ENCODE measurements at regions not wholly inside any gene's neighbourhood (a gene's known extent, or its start where the extent isn't known, plus 50 kb on each side); places are given as distances from the start of the nearest gene placed in this dataset.

GRCh38 chr13:61612192-61612591 lies 196.5 kb upstream of the PCDH20 start:
- TF ChIP-seq CTCF (IDR thresholded peaks at IDR 0.05; ENCODE audit: low read depth, low read length): no peak
- Histone ChIP-seq H3K36me3 (no peaks in the 10 kb centered on the region), H3K9me3 (ENCODE audit: severe bottlenecking) (no peaks in the 10 kb centered on the region), H3K27ac (no peak overlapping the region), H3K4me3 (ENCODE audit: low read depth, low read length) (no peak overlapping the region), H3K27me3 (ENCODE audit: insufficient read depth, low read depth, severe bottlenecking) (no peaks in the 10 kb centered on the region)
- DNase-seq: no peak

DNA sequence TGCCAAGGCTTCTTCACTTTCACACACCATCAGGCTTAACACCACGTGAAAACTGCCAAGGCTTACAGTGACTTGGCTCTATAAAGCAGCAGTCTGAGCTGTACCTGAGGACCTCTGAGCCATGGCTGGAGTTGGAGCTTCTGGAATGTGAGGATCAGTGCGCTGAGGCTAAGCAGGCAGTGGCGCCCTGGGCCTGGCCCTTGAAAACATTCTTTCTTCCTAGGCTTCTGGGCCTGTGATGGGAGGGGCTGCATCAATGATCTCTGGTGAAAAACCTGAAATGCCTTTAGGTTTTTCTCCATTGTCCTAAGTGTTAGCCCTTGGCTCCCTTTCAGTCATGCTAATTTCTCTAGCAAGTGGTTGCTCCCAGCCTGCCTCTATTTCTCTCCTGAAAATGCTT lies 192.5 kb upstream of the PCDH20 start:
- TF ChIP-seq CTCF (IDR thresholded peaks at IDR 0.05; ENCODE audit: low read depth, low read length): no peak
- no peaks in the 10 kb centered on the region for H3K36me3 ChIP-seq
- H3K27ac ChIP-seq: no peak overlapping the region
- no peaks in the 10 kb centered on the region for H3K9me3 ChIP-seq (ENCODE audit: severe bottlenecking)
- no peak for DNase-seq
- H3K27me3 ChIP-seq (ENCODE audit: insufficient read depth, low read depth, severe bottlenecking): no peaks in the 10 kb centered on the region
- no peak overlapping the region for H3K4me3 ChIP-seq (ENCODE audit: low read depth, low read length)

GRCh38 chr13:61600360-61601033 lies 184.8 kb upstream of the PCDH20 start:
- DNase-seq: no peak
- TF ChIP-seq CTCF (IDR thresholded peaks at IDR 0.05; ENCODE audit: low read depth, low read length): no peak
- no peaks in the 10 kb centered on the region for H3K36me3 ChIP-seq
- no peaks in the 10 kb centered on the region for H3K9me3 ChIP-seq (ENCODE audit: severe bottlenecking)
- H3K27ac ChIP-seq: no peak overlapping the region
- no peaks in the 10 kb centered on the region for H3K27me3 ChIP-seq (ENCODE audit: insufficient read depth, low read depth, severe bottlenecking)
- no peak overlapping the region for H3K4me3 ChIP-seq (ENCODE audit: low read depth, low read length)

DNA sequence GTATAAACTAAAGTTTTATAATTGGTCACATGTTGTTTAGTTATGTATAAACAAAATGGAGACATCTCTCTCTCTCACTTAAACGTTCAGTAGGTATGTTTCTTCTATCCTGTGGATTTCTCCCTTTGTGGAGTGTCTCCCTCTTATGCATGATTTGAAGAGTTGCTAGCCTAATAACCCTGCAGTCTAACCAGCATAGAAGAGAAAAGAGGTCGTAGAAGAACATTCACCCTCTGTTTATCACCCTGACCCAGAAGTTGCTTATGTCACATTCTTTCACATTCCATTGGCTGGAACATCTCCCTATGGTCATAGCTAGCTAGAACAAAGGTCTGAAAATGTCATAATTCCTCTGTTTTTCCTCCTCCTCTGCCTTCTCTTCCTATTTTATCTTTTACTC lies 176.8 kb upstream of the PCDH20 start:
- Histone ChIP-seq H3K36me3 (no peaks in the 10 kb centered on the region), H3K27me3 (ENCODE audit: insufficient read depth, low read depth, severe bottlenecking) (no peaks in the 10 kb centered on the region), H3K27ac (no peak overlapping the region), H3K9me3 (ENCODE audit: severe bottlenecking) (no peaks in the 10 kb centered on the region), H3K4me3 (ENCODE audit: low read depth, low read length) (no peak overlapping the region)
- TF ChIP-seq CTCF (IDR thresholded peaks at IDR 0.05; ENCODE audit: low read depth, low read length): no peak
- no peak for DNase-seq

DNA sequence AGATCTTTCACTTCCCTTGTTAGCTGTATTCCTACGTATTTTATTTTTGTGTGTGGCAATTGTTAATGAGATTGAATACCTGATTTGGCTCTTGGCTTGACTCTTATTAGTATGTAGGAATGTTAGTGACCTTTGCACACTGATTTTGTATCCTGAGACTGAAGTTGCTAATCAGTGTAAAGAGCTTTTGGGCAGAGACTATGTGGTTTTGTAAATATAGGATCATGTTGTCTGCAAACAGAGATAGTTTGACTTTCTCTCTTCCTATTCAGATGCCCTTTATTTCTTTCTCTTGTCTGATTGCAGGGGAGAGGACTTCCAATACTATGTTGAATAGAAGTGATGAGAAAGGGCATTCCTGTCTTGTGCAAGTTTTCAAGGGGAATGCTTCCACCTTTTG lies 160.3 kb upstream of the PCDH20 start:
- TF ChIP-seq CTCF (IDR thresholded peaks at IDR 0.05; ENCODE audit: low read depth, low read length): no peak
- no peak overlapping the region for H3K27ac ChIP-seq
- no peaks in the 10 kb centered on the region for H3K9me3 ChIP-seq (ENCODE audit: severe bottlenecking)
- no peaks in the 10 kb centered on the region for H3K36me3 ChIP-seq
- no peak for DNase-seq
- no peak overlapping the region for H3K4me3 ChIP-seq (ENCODE audit: low read depth, low read length)
- H3K27me3 ChIP-seq (ENCODE audit: insufficient read depth, low read depth, severe bottlenecking): no peaks in the 10 kb centered on the region

DNA sequence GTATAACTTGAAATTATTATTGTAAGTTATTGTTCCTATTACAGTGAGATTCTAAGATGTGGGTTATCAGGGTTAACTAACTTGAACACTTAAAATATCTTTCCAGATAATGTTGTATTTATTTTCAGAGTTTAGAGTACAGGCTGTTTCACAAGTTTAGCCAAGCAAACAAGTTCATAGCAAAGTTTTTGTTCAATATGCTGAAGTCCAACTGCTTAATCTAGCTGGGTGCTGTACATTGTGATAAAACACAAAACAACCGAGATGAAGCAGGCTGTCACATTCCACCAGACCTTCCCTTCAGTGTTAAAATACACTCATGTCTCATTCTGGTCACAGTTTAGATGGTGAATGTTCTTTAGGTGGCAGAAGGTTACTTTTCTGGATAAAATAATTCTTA lies 148.0 kb upstream of the PCDH20 start:
- H3K4me3 ChIP-seq (ENCODE audit: low read depth, low read length): no peak overlapping the region
- no peak for TF ChIP-seq CTCF (IDR thresholded peaks at IDR 0.05; ENCODE audit: low read depth, low read length)
- no peaks in the 10 kb centered on the region for H3K27me3 ChIP-seq (ENCODE audit: insufficient read depth, low read depth, severe bottlenecking)
- no peak overlapping the region for H3K27ac ChIP-seq
- H3K9me3 ChIP-seq (ENCODE audit: severe bottlenecking): no peaks in the 10 kb centered on the region
- DNase-seq: no peak
- H3K36me3 ChIP-seq: no peaks in the 10 kb centered on the region
